Eye (tissue), 1 donor: ENCODE measurements at regions not wholly inside any gene's neighbourhood (a gene's known extent, or its start where the extent isn't known, plus 50 kb on each side); places are given as distances from the start of the nearest gene placed in this dataset.

ENCODE experiments used
- DNase-seq: peaks from one replicate; pipeline ENCODE4 v3.0.0-alpha.2; 2015

DNA sequence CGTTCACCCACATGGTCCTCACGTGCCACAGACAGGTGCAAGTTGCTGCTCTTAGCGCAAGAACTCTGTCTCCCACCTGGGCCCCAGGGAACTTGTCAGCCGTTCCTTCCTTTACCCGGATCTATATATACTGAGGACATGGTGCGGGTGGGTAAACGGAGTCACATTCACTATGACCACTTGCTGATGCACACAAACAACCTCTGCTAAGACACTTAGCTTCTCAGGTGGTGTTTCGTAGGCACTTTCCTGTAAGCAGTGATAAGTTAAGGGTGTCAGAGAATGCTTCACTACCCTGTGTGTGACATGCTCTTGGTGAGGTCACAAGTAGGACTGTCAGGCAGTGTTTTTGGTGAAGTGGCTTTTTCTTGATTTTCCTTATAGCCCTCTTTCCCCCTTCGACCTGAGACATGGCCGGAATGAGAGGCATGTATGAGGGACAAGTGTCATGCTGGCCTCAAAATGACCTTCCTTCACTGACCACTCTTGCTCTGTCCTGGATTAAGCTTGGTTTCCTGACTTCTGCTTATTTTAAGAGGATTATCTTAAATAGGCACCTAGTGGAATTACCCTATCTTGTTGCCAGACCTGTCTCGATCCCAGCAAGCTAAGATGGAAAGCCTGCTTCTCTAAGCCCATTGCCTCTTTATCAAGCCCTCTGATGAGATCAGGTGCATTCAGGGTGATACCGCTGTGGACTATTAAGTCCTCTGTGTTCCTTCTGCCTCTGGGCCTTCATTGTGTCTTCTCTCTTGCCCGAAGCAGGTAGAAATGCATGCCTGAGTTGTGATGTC lies 97.1 kb upstream of the CELF4 start:
- DNase-seq = no peak

DNA sequence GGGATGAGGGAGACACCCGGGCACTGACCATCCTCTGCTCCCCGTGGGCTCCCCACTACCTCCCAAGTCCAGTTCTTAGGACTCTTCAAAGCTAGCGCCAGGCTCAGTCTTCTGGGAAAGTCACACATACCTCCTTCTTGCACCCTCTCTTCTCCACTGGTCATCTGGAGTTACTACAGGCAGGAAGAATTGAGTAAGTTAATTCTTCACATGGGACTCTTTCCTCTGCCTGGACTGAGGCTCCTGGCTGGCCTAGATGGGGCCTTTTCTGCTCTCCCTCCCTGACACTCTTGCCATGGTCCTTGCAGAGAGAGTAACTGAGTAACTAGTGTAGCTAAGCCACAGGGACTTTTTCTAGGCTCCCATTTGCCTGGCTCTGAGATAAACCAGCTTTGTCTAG lies 96.5 kb upstream of the CELF4 start:
- DNase-seq = no peak

DNA sequence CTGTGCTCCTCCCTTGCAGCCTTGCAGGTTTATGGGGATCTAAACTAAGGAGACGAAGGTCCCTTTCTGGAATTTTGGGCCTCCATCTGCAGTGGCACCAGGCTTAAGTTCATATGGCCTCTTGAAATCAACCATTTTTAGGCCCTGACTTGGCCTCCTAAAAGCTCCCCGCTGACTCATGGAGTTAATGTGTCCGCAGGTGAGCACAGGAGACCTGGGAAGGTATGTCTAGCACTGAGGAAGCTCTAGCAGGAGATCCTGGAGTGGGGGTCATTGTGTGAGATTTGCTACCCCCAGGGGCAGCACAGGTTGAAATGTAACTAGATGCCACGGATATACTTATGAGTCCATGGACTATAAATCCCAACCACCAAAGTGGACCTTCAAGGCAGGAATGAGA lies 95.9 kb upstream of the CELF4 start:
- DNase-seq = no peak

DNA sequence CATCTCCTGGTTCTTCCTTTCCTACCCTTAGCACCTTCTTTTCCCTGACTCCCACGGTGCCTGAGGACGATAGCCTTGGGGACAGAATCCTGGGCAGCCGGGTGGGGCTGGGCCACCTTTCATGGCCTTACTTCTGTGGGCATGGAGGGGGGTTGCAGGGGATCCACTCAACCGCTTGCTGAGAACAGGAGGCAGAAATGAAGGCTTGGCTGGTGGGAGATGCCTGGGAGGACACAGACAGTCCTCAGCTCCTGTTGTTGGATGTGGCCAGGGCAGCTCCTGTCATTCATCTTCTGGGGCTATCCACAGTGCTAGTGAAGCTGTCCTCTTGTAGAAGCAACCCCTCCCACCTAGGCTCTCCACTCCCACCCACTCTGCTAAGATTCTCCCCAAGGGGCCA lies 95.5 kb upstream of the CELF4 start:
- DNase-seq = no peak

DNA sequence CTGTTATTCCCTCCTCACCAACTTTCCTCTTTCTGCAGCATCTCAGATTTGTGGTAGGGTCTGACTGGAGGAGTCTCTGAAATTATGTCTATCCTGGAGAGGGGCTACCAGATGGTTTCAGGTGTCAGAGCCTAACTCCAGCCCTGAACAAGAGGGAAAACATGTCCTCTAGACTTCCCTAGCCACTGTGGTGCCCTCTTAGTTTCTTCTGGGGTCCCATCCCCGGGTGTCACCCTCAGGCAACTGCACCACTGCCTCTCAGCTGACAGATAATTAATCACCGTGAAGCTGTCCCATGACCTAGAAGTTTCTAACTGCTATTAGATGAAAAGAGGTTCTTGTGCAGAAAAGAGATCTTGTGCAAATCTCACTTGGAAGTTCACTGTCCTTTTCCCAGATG lies 95.1 kb upstream of the CELF4 start:
- no peak for DNase-seq

DNA sequence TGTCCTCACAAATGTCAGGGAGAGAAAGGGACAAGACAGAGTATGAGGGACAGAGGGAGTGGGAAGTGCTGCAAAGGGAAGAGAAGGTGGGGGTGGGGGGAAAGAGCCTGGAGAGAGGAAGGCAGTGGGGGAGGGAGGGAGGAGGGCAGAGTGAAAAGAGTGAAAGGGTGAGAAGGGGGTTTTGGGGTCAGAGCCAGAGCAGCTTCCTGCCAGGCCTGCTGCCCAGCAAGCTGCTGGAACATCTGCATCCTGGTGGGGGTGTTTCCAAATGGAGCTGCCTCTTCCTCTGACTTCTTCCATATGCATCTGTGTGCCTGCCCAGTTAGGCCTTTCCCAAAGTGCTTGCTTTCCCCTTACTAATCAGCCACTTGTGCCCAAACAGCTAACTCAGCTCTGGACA lies 94.3 kb upstream of the CELF4 start:
- no peak for DNase-seq

DNA sequence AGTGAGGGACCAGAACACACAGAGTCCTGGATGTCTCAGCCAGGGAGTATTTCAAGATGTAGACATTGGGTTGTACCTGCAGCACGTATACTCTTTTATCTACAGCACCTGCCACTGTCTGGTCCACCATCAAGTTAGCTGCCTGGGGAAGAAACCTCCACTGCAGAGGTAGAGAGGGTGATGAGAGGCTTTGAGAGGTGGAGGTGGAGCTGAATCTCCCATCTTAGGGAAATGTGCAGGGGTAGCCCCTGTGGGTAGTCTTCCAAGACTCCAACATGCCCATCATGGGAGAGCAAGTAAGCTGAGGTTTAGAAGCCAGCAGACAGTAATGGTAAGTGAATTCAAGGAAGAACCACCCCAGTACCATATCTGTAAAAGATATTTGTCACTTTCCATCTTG lies 93.3 kb upstream of the CELF4 start:
- DNase-seq = no peak

DNA sequence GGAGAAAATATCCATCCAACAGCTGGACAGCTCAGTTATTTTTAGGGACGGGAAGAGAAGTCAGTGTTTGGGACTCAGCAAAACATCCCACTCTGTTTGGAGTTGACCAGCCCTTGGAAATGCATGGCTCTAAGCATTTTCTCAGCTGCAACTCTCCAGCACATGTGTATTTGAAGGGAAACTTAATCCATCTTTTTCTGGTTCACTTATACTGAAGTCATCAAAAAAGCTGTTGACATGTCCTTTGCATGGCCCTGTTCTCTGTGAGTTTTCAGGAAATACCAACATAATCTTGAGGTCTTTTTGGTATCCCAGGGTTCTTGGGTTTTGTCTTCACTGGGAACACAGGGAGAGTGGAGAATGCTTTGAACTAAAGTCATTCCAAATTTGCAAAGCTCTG lies 91.9 kb upstream of the CELF4 start:
- DNase-seq = peak; percentile 16

DNA sequence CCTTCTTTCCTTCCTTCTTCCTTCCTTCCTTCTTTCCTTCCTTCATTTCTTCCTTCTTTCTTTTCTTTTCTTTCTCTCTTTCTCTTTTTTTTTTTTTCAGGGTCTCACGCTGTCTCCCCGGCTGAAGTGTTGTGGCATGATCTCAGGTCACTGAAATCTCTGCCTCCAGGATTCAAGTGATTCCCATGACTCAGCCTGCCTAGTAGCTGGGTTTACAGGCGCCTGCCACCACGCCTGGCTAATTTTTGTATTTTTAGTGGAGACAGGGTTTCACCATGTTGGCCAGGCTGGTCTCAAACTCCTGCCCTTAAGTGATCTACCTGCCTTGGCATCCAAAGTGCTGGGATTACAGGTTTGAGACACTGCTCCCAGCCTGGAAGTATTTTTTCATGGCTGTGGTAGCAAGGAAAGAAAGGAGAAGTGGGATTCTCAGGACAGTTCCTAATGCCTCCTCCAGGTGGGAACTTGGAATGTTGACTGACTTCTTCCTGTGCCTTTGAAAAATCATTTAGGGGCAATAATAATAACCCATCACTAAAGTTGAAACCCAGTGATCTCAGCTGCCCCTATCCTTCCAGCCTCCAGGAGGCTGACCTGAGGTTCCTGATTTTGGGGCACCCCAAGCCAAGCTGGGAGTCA lies 89.3 kb upstream of the CELF4 start:
- no peak for DNase-seq

DNA sequence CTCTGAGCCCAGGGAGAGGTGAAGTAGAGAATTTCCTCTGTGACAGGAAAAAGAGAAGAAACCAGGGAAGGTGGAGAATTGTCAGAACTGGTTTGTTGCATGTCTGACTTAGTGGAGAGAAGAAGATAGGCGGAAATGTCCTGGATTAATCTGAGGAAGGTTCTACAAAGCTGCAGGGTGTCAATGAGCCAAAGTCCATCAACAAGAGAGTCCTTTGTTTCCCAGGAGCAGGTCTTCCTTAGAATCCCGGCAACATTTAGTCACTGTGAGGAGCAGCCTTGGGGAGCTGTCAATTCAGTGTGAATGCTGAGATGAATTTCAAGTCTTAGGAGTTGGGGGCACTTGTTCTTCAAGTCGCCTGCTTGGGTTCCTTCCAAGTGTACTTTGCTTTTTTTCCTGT lies 88.4 kb upstream of the CELF4 start:
- peak; percentile 42 for DNase-seq

DNA sequence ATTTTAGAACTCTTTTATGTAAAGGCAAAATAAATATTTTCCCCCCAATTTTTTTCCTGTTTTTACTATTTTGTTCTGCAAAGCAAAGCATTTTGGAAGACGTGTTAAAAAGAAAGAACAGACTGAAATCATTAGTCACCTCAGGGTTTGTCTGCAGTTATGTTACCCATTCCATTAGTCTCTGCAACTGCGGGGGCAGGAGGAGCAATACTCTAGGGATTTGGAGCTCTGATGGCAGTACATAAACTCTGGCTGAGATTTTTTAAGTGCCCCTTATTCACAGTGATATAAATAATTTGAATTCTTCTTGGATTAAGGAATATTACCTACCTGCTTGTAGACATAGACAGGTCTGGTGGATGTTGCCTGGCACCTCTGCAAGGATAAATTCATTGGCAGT lies 88.0 kb upstream of the CELF4 start:
- DNase-seq = no peak

DNA sequence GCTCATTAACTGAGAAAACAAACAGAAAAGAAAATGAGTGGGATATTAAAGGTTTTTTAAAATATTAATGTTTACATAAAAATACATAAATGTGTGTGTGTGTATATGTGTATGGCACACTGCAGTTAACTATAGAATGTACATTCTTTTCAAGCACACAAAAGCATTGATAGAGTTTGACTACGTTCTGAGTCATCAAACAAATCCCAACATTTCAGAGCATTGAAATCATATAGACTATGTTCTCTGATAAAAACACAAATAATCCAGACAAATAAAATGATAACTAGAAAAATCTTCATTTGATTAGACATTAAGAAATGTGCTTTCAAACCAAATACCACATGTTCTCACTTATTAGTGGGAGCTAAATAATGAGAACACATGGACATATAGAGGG lies 84.3 kb upstream of the CELF4 start:
- DNase-seq = no peak

DNA sequence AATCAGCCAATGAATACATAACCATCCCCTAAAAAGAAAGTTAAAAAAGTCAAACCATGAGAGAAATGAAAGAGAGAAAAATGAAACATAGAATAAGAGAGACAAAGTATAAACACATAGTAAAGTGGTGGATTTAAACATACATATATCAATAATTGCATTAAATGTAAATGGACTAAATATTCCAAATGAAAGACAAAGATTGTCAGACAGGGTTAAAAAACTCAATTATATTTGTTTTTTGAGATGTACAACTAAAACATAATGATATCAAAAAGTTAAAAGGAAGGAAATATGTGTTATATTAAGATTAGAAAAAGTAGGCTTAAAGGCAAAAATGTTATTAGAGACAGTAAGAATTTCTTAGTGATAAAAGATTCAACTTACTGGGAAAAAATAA lies 83.8 kb upstream of the CELF4 start:
- no peak for DNase-seq

DNA sequence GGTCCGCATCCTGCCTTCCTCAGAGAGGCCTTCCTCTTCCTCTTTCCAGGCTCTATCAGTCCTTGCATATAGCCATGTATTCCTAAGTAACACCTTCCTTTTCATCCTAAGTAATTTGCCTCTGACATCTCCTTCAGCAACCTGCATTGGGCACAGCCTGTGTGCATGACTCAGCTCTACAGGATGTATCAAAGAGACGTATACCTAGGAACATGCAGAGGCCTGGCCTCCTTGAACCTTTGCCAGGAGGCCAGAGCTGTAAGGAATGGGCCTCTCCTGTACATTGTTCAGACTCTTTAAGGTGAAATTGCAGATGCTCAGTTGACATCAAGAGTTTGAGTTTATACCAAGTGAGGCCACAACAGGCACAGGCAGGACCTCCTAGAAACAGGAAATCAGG lies 76.0 kb upstream of the CELF4 start:
- no peak for DNase-seq

DNA sequence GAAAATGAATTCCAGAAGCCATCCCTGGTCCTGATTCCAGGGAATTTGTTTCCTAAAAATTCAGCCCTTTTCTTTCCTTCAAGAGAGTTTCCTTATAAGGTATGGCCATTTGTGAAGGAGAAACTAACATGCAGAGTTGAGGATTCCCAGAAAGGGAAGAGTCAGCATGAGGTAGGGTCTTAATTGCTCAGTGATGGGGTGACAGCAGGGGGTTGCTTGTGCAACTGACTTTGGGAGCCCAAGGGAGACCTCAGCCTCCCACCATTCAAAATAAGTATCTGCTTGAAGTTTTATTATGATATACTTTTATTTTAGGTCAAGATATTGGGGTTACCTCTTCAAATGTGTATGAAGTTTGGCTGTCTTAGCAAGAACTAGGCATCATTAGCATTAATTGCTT lies 74.9 kb upstream of the CELF4 start:
- no peak for DNase-seq

DNA sequence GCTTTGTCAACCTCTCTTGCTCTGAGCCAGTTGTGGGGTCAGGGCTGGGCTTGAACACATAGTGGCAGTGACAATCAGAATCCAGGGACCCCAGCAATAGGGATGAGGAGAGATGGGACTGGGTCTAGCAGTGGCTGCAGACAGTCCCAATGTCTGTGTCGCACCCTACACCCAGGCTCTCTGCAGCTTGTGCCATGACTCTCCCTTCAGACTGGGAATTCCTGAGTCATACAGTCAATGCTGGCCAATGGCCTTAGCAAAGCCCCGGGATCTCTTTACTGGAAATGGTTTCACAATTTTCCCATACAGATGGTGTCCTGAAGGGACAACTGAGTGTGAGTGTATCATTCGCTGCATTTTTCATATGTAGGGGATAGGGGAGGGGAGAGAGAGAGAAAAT lies 74.2 kb upstream of the CELF4 start:
- DNase-seq = no peak

DNA sequence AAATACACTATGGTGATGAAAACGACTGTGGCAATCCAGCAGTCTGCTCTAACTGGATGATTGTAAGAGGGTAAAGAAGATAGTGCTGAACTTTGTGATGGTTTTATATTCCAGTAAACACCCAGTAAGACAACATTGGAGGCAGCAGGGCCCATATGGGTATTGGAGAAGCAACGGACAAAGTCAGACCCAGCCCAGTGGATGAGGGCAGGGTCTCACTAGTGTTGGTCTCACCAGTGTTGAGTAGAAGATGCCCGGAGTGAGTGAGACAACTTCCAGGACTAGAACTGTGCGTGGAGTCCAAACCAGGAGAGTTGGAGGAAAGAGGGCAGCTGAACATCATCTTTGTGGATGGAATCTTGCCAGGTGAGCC lies 71.9 kb upstream of the CELF4 start:
- no peak for DNase-seq

DNA sequence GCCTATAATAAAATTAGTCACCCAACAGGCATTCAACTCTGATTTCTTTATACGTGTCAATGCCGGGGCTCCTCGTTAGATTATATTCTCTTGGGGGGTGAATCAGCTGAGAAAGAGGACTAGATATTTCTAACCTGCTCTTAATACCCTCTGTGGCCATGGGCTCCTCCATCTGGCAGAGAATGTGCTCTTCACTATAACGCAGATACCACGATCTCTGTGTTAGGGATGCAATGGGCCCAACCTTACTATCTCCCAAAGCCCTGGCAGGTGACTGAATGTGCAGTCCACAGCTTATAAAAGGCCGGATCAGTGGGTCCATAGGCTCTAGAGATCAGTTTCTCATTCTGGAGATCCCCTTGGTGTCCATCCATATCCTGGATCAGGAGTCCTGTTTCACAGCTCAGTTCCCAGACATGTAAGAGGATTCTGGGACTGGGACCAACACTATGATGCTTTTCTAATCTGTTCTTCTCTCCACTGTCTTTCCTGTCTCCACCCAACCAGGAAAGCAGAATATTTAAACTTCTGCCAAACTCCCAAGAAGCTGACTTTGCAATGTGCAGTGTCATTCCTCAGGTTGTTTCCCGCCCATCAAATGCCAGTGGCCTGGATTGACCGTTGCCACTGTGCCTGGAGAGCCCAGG lies 71.4 kb upstream of the CELF4 start:
- DNase-seq = no peak

DNA sequence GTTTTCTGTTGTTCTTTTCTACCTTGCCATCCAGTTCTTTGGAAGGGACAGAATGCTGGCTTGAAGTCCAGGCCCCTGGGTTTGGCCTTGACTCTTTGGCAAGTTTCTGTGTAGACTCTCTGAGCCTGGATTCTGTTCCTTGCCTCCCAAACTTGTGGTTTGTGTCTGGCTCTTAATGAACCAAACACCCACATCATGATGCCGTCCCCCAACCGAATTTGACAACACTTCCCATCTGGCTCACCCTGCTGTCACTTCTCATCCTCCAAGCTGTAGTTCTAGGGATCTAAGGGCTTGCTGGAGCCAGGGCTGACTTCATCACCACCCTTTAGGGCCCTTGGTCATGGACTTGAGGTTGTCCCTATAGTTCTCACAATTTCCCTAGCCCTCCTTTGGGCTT lies 68.9 kb upstream of the CELF4 start:
- no peak for DNase-seq

DNA sequence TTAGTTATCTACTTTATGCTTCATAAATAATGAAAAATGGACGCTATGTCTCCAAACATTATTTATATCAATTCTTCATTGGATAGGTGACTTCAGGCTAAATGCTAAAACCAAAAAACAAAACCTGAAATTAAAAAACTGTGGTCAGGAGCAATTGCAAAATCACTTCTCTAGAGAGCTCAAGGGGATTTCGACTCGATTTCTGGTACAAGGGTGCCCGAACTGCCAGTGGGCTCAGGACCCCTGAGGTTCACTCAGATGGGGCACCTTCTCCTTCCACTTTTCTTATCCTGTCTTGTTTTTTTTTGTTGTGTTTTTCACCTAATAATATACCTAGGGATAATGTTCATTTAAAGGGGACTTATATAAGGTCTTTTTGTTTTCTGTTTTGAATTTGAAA lies 65.8 kb upstream of the CELF4 start:
- no peak for DNase-seq

DNA sequence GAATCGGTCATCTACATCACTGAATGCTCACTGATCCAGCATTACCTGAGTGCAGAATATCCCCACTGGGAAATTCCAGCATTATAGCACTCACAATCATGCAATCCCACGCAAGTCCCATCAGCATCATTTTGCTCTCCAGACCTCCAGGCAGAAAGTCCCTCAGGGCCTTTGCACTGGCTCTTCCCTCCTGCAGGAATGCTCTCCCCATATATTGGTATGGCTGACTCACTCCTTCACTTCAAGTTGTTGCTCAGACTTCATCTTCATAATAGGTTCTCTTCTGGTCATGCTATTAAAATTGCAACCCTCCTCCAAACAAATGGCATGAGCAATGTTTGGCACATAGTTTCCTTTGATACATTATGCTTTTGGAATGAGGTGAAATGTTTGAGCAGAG lies 64.7 kb upstream of the CELF4 start:
- DNase-seq = no peak

DNA sequence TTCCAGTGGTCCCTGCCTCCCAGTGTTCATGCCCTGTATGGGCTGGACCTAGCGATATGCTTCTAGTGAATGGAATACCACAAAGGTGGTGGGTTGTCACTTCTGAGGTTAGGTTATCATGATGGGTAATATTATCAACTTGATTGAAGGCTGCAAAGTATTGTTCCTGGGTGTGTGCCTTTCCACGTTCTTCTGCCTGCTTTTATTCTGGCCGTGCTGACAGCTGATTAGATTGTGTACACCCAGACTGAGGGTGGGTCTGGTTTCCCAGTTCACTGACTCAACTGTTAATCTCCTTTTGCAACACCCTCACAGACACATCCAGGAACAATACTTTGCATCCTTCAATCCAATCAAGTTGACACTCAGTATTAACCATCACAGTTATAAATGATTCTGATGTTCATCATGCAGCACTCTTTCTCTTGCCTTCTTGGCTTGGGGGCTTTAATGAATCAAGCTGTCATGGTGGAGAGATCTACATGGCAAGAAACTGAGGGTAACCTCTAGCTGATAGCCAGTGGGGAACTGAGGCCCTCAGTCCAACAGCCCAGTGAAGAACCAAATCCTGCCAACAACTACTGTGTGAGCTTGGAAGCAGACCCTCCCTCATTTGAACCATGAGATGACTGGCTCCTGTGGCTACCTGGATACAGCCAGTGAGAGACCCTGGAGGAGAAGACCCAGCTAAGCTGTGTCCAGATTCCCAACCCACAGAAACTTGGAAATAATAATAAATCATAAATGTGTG lies 63.0 kb upstream of the CELF4 start:
- no peak for DNase-seq

DNA sequence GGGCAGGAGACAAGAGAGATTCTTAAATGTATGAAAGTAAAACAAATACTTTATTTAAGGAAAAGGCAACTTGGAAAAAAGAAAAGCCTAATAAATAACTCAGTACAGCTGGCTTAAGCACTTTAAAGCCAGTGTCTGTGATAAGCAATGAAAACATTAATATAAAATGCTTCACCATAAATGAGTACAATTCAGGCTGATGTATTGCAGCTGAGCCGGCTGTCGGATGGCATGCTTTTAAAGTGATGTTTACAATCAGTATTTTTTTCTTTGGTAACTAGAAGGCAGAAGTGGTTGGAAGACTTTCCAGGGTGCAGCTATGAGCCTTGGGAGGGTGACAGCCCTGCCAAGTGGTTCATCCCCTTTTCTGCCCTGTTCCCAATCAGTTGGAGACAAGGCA lies 58.7 kb upstream of the CELF4 start:
- DNase-seq = no peak

DNA sequence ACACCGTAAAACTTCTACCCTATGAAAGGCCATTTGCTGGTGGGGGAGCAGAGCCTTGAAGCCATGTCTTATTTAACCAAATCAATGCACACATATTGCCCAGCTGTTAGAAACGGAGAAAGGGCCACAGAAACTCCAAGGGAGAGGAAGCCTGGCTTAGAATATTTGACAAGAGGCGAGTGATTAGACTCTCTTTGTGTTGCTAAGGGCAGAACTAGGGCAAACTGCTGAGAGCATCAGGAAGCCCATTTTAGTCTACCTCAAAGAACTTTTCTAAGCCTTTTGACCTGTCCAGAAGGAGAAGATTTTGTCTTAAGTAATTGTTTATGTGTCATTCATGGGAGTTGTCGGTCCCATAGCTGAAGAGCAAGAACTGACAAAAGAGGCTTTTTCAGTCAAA lies 54.4 kb upstream of the CELF4 start:
- no peak for DNase-seq
